IMR-90 (cell line): ENCODE measurements at regions not wholly inside any gene's neighbourhood (a gene's known extent, or its start where the extent isn't known, plus 50 kb on each side); places are given as distances from the start of the nearest gene placed in this dataset.

Source experiments
- MAZ ChIP-seq: IDR thresholded peaks from 2 replicates; pipeline ENCODE4 v1.6.1; 2012; ENCODE audit warnings: low read depth, mild to moderate bottlenecking, low read length, improper control_type of control experiment, moderate library complexity, borderline replicate concordance
- RFX5 ChIP-seq: IDR thresholded peaks from 2 replicates; pipeline ENCODE4 v1.8.0; 2012; ENCODE audit warnings: low read depth, mild to moderate bottlenecking, low read length, moderate library complexity
- TF ChIP-seq, protein P1 (sequence below): conservative IDR thresholded peaks from 2 replicates; pipeline ENCODE4 v1.5.1; 2012; ENCODE audit warnings: mild to moderate bottlenecking, low read depth, low read length, improper control_type of control experiment
- TF ChIP-seq, protein P2 (sequence below): fragments of 150-350 bp; IDR thresholded peaks from 2 replicates; pipeline ENCODE4 v1.6.1; 2017; ENCODE audit warnings: mild to moderate bottlenecking, antibody characterized with exemption, low read length, low read depth

DNA sequence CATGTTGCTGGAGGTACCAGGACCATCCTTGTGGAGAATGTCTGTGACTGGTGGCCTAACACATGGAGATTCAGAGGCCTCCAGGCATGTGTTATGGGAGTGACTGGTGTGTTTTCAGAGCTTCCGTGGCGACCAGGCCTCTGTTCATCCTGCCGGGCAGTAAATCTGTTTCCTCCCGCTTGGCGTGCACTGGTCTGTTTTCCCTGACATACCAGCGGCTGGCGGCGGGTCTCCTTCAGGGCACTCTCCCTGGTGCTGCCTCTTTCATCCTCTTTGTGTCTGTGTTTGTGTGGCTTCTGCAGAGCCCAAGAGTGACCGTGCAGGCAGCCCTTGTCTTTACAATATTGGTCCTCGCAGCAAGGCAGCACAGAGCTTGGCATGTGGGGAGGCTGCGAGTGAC is 385.1 kb upstream of the MKI67 start:
- TF ChIP-seq, protein P1, sequence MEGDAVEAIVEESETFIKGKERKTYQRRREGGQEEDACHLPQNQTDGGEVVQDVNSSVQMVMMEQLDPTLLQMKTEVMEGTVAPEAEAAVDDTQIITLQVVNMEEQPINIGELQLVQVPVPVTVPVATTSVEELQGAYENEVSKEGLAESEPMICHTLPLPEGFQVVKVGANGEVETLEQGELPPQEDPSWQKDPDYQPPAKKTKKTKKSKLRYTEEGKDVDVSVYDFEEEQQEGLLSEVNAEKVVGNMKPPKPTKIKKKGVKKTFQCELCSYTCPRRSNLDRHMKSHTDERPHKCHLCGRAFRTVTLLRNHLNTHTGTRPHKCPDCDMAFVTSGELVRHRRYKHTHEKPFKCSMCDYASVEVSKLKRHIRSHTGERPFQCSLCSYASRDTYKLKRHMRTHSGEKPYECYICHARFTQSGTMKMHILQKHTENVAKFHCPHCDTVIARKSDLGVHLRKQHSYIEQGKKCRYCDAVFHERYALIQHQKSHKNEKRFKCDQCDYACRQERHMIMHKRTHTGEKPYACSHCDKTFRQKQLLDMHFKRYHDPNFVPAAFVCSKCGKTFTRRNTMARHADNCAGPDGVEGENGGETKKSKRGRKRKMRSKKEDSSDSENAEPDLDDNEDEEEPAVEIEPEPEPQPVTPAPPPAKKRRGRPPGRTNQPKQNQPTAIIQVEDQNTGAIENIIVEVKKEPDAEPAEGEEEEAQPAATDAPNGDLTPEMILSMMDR = no peak
- no peak for TF ChIP-seq MAZ
- TF ChIP-seq, protein P2, sequence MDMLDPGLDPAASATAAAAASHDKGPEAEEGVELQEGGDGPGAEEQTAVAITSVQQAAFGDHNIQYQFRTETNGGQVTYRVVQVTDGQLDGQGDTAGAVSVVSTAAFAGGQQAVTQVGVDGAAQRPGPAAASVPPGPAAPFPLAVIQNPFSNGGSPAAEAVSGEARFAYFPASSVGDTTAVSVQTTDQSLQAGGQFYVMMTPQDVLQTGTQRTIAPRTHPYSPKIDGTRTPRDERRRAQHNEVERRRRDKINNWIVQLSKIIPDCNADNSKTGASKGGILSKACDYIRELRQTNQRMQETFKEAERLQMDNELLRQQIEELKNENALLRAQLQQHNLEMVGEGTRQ = no peak
- no peak for TF ChIP-seq RFX5
